Cardiac fibroblast (primary cell): ENCODE measurements at regions not wholly inside any gene's neighbourhood (a gene's known extent, or its start where the extent isn't known, plus 50 kb on each side); places are given as distances from the start of the nearest gene placed in this dataset.
A peak's percentile ranks its signal among the peaks of the same experiment; 100 is the strongest.

Source experiments
- DNase-seq, 2 donors: peaks; one replicate each; pipeline versions ENCODE4 v3.0.0 to v3.0.0-alpha.2; 2010; ENCODE audit warnings: low read depth in 2 of 2
- H3K4me3 ChIP-seq, 2 donors: replicated peaks in 1 of 2; 1 replicate in 1 of 2; 2 replicates in 1 of 2; pipeline ENCODE4 v1.5.1; 2011; ENCODE audit warnings: low read depth in 2 of 2, low read length in 2 of 2, mild to moderate bottlenecking in 2 of 2, moderate library complexity in 1 of 2
- CTCF ChIP-seq: IDR thresholded peaks from one replicate; pipeline ENCODE4 v1.5.1; 2011; ENCODE audit warnings: low read depth, mild to moderate bottlenecking, low read length, inconsistent platforms

GRCh38 chr1:103247517-103247916 is 139.2 kb upstream of the COL11A1 start:
- DNase-seq = no peak
- no peak for TF ChIP-seq CTCF

GRCh38 chr1:103243481-103243880 is 135.2 kb upstream of the COL11A1 start:
- no peak for TF ChIP-seq CTCF
- DNase-seq = no peak
- no peak overlapping the region for H3K4me3 ChIP-seq

More at GRCh38 chr1:103247517-103247916, 139.2 kb upstream of the COL11A1 start:
- H3K4me3 ChIP-seq = no peak overlapping the region

- DNase-seq = no peak
- TF ChIP-seq CTCF = no peak
- no peak overlapping the region for H3K4me3 ChIP-seq
These were observed 130.7 kb upstream of the COL11A1 start for GRCh38 chr1:103239034-103239433.

- no peak for TF ChIP-seq CTCF
These were observed 121.7 kb upstream of the COL11A1 start for GRCh38 chr1:103230061-103230460.

GRCh38 chr1:103220631-103221041 is 112.3 kb upstream of the COL11A1 start:
- DNase-seq = peak; percentile 10 to 29
- TF ChIP-seq CTCF = no peak
- H3K4me3 ChIP-seq = no peak overlapping the region

More at GRCh38 chr1:103230061-103230460, 121.7 kb upstream of the COL11A1 start:
- no peak overlapping the region for H3K4me3 ChIP-seq
- DNase-seq = peak in 1 of 2 donors; percentile 67

- H3K4me3 ChIP-seq = no peak overlapping the region
- no peak for TF ChIP-seq CTCF
- no peak for DNase-seq
These were observed 110.5 kb upstream of the COL11A1 start for GRCh38 chr1:103218821-103219220.

GRCh38 chr1:103218369-103218768 is 110.0 kb upstream of the COL11A1 start:
- TF ChIP-seq CTCF = no peak
- H3K4me3 ChIP-seq = no peak overlapping the region
- no peak for DNase-seq
